HG02852 (cell line): ENCODE measurements at regions not wholly inside any gene's neighbourhood (a gene's known extent, or its start where the extent isn't known, plus 50 kb on each side); places are given as distances from the start of the nearest gene placed in this dataset.
"Not testable (repeated sequence)": the region's sequence is repeated elsewhere in the genome, so short reads cannot be mapped to it uniquely, and the experiment has no call there.

Experiments used
- ATAC-seq: cut with Tn5 transposase; IDR thresholded peaks from one replicate; pipeline ENCODE4 v1.9.1; 2021; ENCODE audit warnings: mild to moderate bottlenecking, moderate library complexity; ENCODE audit not compliant: unreplicated experiment

- no peak for ATAC-seq
These were observed 1435.9 kb downstream of the OTOL1 start for GRCh38 chr3:162932503-162932902.

- no peak for ATAC-seq
These were observed 1437.0 kb downstream of the OTOL1 start for GRCh38 chr3:162933656-162934055.

- no peak for ATAC-seq
These were observed 1440.1 kb downstream of the OTOL1 start for GRCh38 chr3:162936706-162937105.

GRCh38 chr3:162938083-162938482 lies 1441.5 kb downstream of the OTOL1 start:
- ATAC-seq = no peak

GRCh38 chr3:162945626-162946025 lies 1449.0 kb downstream of the OTOL1 start:
- no peak for ATAC-seq

- ATAC-seq = no peak
These were observed 1460.1 kb downstream of the OTOL1 start for GRCh38 chr3:162956711-162957110.

- no peak for ATAC-seq
These were observed 1463.7 kb downstream of the OTOL1 start for GRCh38 chr3:162960269-162960668.

GRCh38 chr3:162970292-162970691 lies 1473.7 kb downstream of the OTOL1 start:
- no peak for ATAC-seq

- ATAC-seq = no peak
These were observed 1475.1 kb downstream of the OTOL1 start for GRCh38 chr3:162971715-162972114.

GRCh38 chr3:162973428-162973917 lies 1476.9 kb downstream of the OTOL1 start:
- ATAC-seq = no peak

- no peak for ATAC-seq
These were observed 1481.5 kb downstream of the OTOL1 start for GRCh38 chr3:162978136-162978535.

GRCh38 chr3:162984746-162985145 lies 1488.1 kb downstream of the OTOL1 start:
- no peak for ATAC-seq

GRCh38 chr3:162987085-162987794 lies 1490.6 kb downstream of the OTOL1 start:
- not testable (repeated sequence) for ATAC-seq

GRCh38 chr3:162992741-162993140 lies 1496.1 kb downstream of the OTOL1 start:
- ATAC-seq = no peak

GRCh38 chr3:162994165-162994564 lies 1497.6 kb downstream of the OTOL1 start:
- ATAC-seq = no peak

GRCh38 chr3:162996368-162996767 lies 1499.8 kb downstream of the OTOL1 start:
- ATAC-seq = no peak

GRCh38 chr3:162998205-162998604 lies 1501.6 kb downstream of the OTOL1 start:
- ATAC-seq = no peak

- no peak for ATAC-seq
These were observed 1515.0 kb downstream of the OTOL1 start for GRCh38 chr3:163011596-163011995.

GRCh38 chr3:163016251-163016650 lies 1519.6 kb downstream of the OTOL1 start:
- no peak for ATAC-seq

- ATAC-seq = no peak
These were observed 1521.5 kb downstream of the OTOL1 start for GRCh38 chr3:163018067-163018466.

- ATAC-seq = no peak
These were observed 1522.1 kb downstream of the OTOL1 start for GRCh38 chr3:163018664-163019063.

GRCh38 chr3:163019260-163019659 lies 1522.7 kb downstream of the OTOL1 start:
- ATAC-seq = no peak

GRCh38 chr3:163033652-163034051 lies 1537.0 kb downstream of the OTOL1 start:
- no peak for ATAC-seq
